ENCODE measurements at regions not wholly inside any gene's neighbourhood (a gene's known extent, or its start where the extent isn't known, plus 50 kb on each side); places are given as distances from the start of the nearest gene placed in this dataset.

DNA sequence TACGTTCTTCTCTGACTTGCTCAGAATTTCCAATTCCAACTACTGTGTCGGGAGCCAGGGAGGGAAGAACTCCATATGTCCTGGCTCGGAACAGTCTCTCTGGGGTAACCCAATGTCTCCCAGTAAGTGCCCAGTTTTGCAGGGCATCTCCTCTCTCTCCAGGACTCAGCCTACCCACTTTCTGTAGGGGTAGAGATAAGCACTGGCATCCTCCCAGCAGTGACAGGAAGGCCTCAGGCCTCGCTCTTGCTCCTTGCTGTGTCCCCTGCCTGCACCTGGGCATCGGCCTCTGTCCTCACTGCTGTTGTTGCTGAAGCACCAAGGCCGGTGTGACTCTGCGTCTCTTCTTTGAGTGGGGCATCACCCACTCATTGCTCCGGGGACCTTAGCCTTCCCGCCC is 388.9 kb upstream of the JARID2 start:
- TF ChIP-seq, protein P1, sequence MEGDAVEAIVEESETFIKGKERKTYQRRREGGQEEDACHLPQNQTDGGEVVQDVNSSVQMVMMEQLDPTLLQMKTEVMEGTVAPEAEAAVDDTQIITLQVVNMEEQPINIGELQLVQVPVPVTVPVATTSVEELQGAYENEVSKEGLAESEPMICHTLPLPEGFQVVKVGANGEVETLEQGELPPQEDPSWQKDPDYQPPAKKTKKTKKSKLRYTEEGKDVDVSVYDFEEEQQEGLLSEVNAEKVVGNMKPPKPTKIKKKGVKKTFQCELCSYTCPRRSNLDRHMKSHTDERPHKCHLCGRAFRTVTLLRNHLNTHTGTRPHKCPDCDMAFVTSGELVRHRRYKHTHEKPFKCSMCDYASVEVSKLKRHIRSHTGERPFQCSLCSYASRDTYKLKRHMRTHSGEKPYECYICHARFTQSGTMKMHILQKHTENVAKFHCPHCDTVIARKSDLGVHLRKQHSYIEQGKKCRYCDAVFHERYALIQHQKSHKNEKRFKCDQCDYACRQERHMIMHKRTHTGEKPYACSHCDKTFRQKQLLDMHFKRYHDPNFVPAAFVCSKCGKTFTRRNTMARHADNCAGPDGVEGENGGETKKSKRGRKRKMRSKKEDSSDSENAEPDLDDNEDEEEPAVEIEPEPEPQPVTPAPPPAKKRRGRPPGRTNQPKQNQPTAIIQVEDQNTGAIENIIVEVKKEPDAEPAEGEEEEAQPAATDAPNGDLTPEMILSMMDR (IDR thresholded peaks at IDR 0.05), result no peak
- TF ChIP-seq, protein P2, sequence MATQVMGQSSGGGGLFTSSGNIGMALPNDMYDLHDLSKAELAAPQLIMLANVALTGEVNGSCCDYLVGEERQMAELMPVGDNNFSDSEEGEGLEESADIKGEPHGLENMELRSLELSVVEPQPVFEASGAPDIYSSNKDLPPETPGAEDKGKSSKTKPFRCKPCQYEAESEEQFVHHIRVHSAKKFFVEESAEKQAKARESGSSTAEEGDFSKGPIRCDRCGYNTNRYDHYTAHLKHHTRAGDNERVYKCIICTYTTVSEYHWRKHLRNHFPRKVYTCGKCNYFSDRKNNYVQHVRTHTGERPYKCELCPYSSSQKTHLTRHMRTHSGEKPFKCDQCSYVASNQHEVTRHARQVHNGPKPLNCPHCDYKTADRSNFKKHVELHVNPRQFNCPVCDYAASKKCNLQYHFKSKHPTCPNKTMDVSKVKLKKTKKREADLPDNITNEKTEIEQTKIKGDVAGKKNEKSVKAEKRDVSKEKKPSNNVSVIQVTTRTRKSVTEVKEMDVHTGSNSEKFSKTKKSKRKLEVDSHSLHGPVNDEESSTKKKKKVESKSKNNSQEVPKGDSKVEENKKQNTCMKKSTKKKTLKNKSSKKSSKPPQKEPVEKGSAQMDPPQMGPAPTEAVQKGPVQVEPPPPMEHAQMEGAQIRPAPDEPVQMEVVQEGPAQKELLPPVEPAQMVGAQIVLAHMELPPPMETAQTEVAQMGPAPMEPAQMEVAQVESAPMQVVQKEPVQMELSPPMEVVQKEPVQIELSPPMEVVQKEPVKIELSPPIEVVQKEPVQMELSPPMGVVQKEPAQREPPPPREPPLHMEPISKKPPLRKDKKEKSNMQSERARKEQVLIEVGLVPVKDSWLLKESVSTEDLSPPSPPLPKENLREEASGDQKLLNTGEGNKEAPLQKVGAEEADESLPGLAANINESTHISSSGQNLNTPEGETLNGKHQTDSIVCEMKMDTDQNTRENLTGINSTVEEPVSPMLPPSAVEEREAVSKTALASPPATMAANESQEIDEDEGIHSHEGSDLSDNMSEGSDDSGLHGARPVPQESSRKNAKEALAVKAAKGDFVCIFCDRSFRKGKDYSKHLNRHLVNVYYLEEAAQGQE (IDR thresholded peaks at IDR 0.05; ENCODE audit: low read depth, low read length), result no peak
- TF ChIP-seq RAD21 (IDR thresholded peaks at IDR 0.05; ENCODE audit: low read length), result no peak
- no peak for TF ChIP-seq NFIC (IDR thresholded peaks at IDR 0.05; ENCODE audit: borderline replicate concordance)

Data from SK-N-SH (cell line).